GM13976 (cell line): ENCODE measurements at regions not wholly inside any gene's neighbourhood (a gene's known extent, or its start where the extent isn't known, plus 50 kb on each side); places are given as distances from the start of the nearest gene placed in this dataset.

ENCODE experiments used
- DNase-seq: peaks from one replicate; pipeline ENCODE4 v3.0.0; 2012; ENCODE audit warnings: low spot score
- in situ Hi-C: fragments of 300-500 bp; cut with MboI; formaldehyde crosslinking; loops from one replicate; pipeline ENCODE4 v1.12.0; 2022; ENCODE audit warnings: low sequenced_read_pairs, mixed read lengths, inconsistent platforms; ENCODE audit not compliant: unreplicated experiment
- TF ChIP-seq, protein P1 (sequence below): IDR thresholded peaks from 2 replicates; pipeline ENCODE4 v1.5.1; 2012; ENCODE audit warnings: borderline replicate concordance, mild to moderate bottlenecking; ENCODE audit not compliant: insufficient read depth; ENCODE audit errors: extremely low read depth, missing control alignments, control extremely low read depth

DNA sequence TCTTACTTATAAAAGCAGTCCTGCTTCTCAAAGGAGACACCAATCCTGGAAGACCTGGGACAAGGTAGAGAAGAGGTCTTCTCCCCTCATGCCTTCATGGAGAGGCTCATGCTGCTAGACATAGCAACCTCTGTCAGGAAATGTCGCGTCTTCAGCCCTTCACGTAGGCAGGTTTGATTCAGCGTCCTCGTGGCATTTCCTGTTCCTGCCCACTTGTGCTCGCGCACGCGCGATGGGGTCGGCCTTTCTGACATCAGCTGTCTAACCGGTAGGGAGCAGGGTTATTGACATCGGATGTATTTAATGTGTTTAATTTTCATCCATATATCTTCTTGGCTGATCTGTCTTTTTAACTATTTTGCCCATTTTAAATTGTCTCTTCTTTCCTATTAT lies 292.4 kb downstream of the THBS2 start:
- no peak for DNase-seq
- TF ChIP-seq, protein P1, sequence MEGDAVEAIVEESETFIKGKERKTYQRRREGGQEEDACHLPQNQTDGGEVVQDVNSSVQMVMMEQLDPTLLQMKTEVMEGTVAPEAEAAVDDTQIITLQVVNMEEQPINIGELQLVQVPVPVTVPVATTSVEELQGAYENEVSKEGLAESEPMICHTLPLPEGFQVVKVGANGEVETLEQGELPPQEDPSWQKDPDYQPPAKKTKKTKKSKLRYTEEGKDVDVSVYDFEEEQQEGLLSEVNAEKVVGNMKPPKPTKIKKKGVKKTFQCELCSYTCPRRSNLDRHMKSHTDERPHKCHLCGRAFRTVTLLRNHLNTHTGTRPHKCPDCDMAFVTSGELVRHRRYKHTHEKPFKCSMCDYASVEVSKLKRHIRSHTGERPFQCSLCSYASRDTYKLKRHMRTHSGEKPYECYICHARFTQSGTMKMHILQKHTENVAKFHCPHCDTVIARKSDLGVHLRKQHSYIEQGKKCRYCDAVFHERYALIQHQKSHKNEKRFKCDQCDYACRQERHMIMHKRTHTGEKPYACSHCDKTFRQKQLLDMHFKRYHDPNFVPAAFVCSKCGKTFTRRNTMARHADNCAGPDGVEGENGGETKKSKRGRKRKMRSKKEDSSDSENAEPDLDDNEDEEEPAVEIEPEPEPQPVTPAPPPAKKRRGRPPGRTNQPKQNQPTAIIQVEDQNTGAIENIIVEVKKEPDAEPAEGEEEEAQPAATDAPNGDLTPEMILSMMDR, result no peak
- in situ Hi-C loops, result no loop called here

DNA sequence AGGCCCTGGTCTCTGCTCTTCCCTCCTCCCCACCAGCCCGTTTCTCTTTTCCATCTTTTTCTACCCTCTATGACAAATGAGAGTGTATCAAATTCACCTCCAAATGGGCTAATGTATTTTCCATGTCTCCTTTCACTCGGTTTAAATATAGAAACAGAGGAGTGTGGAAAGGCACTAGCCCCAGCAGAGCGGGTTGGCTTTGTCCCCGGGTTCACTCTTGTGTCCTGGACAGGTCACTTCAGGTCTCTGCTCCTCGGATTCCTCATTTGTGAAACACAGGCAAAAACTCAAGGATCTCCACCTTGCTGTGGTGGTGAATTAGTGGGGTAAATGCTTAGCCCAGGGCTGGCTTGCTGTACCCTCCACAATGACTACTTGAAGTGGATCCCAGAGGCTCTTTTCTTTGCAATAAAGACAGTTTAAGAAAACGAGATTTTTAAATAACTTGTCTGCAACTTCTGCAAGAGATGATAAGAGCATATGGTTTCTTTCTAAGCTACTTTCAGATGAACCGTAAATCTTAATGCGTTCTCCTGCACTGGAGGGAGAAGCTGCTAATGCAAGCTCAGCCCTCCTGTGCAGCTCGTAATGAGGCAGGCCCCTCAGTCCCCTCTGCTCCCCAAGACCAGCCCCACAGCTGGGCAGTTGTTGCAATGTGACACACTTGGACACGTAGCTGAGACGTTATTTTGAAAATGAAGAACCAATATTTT lies 292.9 kb downstream of the THBS2 start:
- DNase-seq, result no peak
- TF ChIP-seq, protein P1, result no peak
- in situ Hi-C loops, result no loop called here

DNA sequence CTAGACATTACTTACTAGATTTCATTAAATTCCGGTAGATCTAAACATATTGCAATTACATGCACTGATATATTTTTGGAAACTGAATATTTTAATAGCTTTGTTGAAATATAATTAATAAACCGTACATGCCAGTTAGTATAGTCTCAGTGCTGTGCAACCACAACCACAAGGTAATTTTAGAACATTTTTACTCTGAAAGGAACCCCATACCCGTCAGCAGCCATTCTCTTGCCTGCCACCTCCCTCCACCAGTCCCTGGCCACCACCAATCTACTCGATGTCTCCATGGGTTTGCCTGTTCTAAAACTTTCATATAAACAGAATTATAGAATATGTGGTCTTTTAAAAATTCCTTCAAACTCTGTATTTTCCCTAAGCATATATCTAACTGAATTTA lies 293.9 kb downstream of the THBS2 start:
- in situ Hi-C loops, result no loop called here
- no peak for DNase-seq
- TF ChIP-seq, protein P1, result no peak

DNA sequence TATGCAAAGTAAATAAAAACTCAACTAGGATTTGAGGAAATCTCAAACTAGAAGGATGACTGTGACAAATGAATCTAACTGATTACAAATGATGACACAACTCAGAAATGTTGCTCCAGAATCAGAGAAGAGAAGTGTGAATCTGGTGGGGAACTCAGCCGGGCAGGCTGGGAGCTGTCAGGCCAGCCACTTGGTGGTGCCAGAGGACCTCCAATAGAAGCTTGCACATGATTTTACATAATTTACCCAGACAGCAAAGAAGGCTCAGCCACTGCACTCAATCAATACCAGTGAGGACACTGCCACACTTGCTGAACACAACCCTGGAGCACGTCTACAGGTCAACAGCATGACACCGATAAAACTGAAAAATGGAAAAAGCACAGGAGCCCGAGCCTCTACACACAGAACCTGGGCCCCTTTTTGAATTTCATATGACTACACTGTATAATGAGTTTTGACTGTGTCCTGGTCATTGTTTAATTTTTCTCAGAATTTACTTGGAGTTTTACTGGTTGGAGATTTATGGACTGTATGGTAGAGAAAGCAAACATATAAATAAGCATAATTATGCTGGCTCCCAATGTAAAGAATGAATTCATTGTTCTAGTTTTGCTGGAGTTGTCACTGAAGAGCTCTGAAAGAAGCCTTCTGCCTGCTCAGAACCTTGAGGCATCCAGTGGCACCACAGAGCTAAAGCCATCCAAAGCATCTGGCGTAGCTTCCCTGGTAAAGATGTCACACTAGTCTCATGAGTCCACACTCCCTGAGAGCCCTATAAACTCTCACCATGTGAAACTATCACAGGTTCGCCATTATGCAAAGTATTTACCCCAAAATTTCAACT lies 296.5 kb downstream of the THBS2 start:
- TF ChIP-seq, protein P1, result peak; percentile 72
- peak; percentile 65 for DNase-seq
- in situ Hi-C loops, result no loop called here

DNA sequence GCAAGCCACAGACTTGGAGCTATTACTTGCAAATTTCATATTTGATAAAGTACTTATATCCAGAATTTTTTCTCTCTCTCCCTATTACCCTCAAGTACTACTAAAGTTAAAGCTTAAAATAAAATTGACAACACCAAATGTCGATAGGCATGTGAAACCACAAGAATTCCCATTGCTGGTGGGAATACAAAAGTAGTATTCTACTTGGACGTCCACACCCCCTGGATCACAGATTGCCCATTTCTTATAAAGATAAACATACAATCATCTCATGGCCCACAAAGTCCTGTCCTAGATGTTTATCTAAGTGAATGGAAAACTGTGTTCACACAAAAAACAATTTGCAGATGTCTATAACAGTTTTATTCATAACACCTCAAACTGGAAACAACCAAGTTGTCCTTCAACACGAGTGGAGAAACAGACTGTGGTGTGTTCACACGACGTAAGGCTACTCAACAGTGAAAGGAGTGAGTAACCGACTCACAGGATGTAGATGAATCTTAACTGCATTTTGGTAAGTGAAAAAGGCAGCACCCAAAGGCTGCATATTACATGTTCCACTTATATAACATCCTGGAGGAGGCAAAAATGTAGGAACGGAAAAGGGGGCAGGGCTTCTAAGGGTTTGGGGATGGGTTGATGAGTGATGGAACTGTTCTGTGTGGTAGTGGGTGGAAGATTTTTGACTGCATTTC lies 297.4 kb downstream of the THBS2 start:
- no peak for DNase-seq
- in situ Hi-C loops, result no loop called here
- TF ChIP-seq, protein P1, result no peak

DNA sequence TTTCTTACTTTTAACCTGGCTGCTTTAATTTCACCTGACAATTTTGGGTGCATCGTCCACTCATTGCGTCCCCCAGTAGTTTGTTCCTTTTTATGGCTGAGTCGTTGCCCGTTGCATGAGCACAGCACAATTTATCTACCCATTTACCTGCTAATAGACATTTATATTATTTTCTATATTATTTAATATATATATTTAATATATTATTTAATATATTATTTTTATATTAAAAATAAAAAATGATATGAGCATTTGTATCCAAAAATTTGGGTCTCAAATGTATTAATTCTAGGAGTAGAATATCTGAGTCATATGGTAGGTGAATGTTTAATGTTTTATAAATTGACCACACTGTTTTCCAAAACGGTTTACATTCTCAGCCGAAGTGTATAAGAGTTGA lies 300.2 kb downstream of the THBS2 start:
- no peak for DNase-seq
- TF ChIP-seq, protein P1, result no peak
- in situ Hi-C loops, result no loop called here
